Hematopoietic multipotent progenitor cell treated with erythropoietin and hydrocortisone succinate and interleukin-3 and kit ligand, for 6 days (in vitro differentiated cells): ENCODE measurements at regions not wholly inside any gene's neighbourhood (a gene's known extent, or its start where the extent isn't known, plus 50 kb on each side); places are given as distances from the start of the nearest gene placed in this dataset.
A peak's percentile ranks its signal among the peaks of the same experiment; 100 is the strongest.

Source experiments
- DNase-seq: peaks from one replicate; pipeline ENCODE4 v3.0.0-alpha.2; 2015

- no peak for DNase-seq
Observed at GRCh38 chr1:75668813-75669212, 55.7 kb upstream of the ACADM start.

- DNase-seq, result no peak
Observed at GRCh38 chr1:75671708-75672107, 52.8 kb upstream of the ACADM start.

- no peak for DNase-seq
Observed at GRCh38 chr1:75672108-75672507, 52.4 kb upstream of the ACADM start.

GRCh38 chr1:75672528-75673393 is 51.7 kb upstream of the ACADM start:
- peak; percentile 52 for DNase-seq

- no peak for DNase-seq
Observed at GRCh38 chr1:75673399-75673798, 51.1 kb upstream of the ACADM start.

- no peak for DNase-seq
Observed at GRCh38 chr1:75673885-75674284, 50.6 kb upstream of the ACADM start.
